ENCODE measurements at regions not wholly inside any gene's neighbourhood (a gene's known extent, or its start where the extent isn't known, plus 50 kb on each side); places are given as distances from the start of the nearest gene placed in this dataset.
"Not testable (repeated sequence)": the region's sequence is repeated elsewhere in the genome, so short reads cannot be mapped to it uniquely, and the experiment has no call there.

DNA sequence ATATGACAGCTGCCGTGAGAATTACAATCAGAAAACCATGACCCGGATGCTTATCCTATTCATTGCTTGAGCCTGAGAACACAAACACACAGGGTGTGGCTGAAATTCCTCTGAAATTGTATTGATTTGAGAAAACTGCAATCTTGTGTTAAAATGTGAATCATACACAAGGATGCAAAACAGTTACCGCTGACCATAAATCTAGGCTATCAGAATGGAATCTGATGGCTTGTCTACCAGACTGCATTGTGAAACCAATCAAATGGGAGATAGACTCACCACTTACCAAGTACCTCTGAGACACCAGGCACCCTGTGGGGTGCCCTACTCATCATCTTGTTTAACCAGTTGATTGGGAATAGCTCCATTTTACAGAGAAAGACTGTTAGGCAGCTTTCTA, 188.7 kb upstream of the MSX2 start:
- no peak for DNase-seq (ENCODE audit: low read depth)
- TF ChIP-seq, protein P1, sequence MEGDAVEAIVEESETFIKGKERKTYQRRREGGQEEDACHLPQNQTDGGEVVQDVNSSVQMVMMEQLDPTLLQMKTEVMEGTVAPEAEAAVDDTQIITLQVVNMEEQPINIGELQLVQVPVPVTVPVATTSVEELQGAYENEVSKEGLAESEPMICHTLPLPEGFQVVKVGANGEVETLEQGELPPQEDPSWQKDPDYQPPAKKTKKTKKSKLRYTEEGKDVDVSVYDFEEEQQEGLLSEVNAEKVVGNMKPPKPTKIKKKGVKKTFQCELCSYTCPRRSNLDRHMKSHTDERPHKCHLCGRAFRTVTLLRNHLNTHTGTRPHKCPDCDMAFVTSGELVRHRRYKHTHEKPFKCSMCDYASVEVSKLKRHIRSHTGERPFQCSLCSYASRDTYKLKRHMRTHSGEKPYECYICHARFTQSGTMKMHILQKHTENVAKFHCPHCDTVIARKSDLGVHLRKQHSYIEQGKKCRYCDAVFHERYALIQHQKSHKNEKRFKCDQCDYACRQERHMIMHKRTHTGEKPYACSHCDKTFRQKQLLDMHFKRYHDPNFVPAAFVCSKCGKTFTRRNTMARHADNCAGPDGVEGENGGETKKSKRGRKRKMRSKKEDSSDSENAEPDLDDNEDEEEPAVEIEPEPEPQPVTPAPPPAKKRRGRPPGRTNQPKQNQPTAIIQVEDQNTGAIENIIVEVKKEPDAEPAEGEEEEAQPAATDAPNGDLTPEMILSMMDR (IDR thresholded peaks at IDR 0.05; ENCODE audit: low read depth, low read length, missing control alignments) = no peak
- no peak overlapping the region for H3K4me3 ChIP-seq (ENCODE audit: low read depth, low read length)

- DNase-seq (ENCODE audit: low read depth); H3K4me3 ChIP-seq (ENCODE audit: low read depth, low read length): not testable (repeated sequence)
Observed at GRCh38 chr5:174539823-174540222, 184.6 kb upstream of the MSX2 start.

DNA sequence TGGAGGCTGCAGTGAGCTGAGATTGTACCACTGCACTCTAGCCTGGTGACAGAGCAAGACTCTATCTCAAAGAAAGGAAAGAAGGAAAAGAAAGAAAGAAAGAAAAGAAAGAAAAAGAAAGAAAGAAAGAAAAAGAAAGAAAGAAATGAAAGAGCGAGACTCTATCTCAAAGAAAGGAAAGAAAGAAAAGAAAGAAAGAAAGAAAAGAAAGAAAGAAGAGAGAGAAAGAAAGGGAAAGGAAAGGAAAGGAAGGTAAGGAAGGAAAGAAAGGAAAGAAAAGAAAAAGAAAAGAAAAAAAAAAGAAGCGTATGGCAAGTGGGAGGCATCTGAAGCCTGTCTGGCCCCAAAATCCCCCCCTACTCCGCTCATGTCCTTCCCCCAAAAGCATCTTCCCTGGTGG, 182.3 kb upstream of the MSX2 start:
- H3K4me3 ChIP-seq (ENCODE audit: low read depth, low read length) = no peak overlapping the region
- no peak for DNase-seq (ENCODE audit: low read depth)
- TF ChIP-seq, protein P1 (IDR thresholded peaks at IDR 0.05; ENCODE audit: low read depth, low read length, missing control alignments) = no peak

DNA sequence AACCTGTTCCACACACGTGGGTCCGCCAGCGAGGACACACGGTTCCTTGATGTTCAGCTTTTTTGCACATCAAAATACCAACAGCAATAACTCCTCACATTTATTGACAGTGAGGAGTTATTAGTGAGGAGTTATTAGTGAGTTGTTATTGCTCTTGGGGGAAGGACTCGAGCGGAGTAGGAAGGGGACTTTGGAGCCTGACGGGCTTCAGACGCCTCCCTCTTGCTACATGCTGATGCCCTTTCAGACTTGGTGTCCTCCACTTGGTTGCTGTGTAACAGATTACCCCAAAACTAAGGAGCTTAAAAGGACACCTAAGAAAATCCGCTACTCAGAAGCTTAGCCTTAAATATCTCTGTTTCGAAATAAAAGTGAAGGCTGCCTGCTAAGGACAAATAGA, 181.9 kb upstream of the MSX2 start:
- DNase-seq (ENCODE audit: low read depth) = no peak
- no peak overlapping the region for H3K4me3 ChIP-seq (ENCODE audit: low read depth, low read length)
- TF ChIP-seq, protein P1 (IDR thresholded peaks at IDR 0.05; ENCODE audit: low read depth, low read length, missing control alignments) = no peak

- no peak for DNase-seq (ENCODE audit: low read depth)
- TF ChIP-seq, protein P1 (IDR thresholded peaks at IDR 0.05; ENCODE audit: low read depth, low read length, missing control alignments) = no peak
- H3K4me3 ChIP-seq (ENCODE audit: low read depth, low read length) = no peak overlapping the region
Observed at GRCh38 chr5:174545926-174546325, 178.5 kb upstream of the MSX2 start.

- DNase-seq (ENCODE audit: low read depth) = no peak
- TF ChIP-seq, protein P1 (IDR thresholded peaks at IDR 0.05; ENCODE audit: low read depth, low read length, missing control alignments) = no peak
- no peak overlapping the region for H3K4me3 ChIP-seq (ENCODE audit: low read depth, low read length)
Observed at GRCh38 chr5:174547814-174548213, 176.6 kb upstream of the MSX2 start.

GRCh38 chr5:174549254-174549653, 175.1 kb upstream of the MSX2 start:
- H3K4me3 ChIP-seq (ENCODE audit: low read depth, low read length) = no peak overlapping the region
- TF ChIP-seq, protein P1 (IDR thresholded peaks at IDR 0.05; ENCODE audit: low read depth, low read length, missing control alignments) = no peak
- no peak for DNase-seq (ENCODE audit: low read depth)

DNA sequence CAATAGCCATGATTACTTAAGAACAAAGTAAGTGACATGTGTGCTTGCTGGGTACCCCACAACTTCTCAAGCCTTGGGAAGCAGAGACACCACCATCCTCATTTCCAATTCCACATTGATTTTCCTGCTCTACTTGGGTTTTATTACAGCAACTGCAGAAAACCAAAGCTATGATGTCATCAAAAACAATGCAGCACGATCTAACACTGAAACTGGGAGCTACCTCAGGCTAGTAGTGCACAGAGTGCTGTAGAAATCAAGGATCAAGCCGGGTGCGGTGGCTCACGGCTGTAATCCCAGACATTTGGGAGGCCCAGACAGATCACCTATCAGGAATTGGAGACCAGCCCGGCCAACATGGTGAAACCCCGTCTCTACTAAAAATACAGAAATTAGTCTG, 174.4 kb upstream of the MSX2 start:
- TF ChIP-seq, protein P1 (IDR thresholded peaks at IDR 0.05; ENCODE audit: low read depth, low read length, missing control alignments) = no peak
- no peak for DNase-seq (ENCODE audit: low read depth)
- H3K4me3 ChIP-seq (ENCODE audit: low read depth, low read length) = no peak overlapping the region

Measured in GM12864 (cell line).